ENCODE measurements at regions not wholly inside any gene's neighbourhood (a gene's known extent, or its start where the extent isn't known, plus 50 kb on each side); places are given as distances from the start of the nearest gene placed in this dataset.
A peak's percentile ranks its signal among the peaks of the same experiment; 100 is the strongest.

DNA sequence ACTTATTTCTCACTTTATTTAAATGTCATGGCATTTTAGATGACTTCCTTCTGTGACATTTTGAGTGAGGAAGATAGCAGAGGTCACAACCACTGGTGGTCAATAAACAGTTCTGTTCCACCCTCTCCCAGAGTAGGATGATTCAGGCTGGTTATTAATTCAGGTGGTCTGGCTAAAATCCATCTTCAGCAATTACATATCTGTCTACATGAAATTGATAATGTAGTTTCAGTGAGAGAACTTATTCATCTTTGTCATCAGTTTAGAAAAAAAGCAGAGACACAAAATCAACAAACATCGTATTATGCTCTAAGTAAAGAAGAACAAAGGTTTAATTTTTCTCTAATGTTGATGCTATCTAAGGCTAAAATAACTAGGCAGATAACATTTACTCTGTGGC lies 525.5 kb downstream of the TENT5A start:
- no peak for DNase-seq (ENCODE audit: low read depth)
- no peak overlapping the region for H3K4me3 ChIP-seq (ENCODE audit: control insufficient read depth, low read depth, low read length)
- TF ChIP-seq CTCF (conservative IDR thresholded peaks at IDR 0.05; ENCODE audit: control insufficient read depth, insufficient read depth, low read depth, low read length): no peak

- no peak overlapping the region for H3K4me3 ChIP-seq (ENCODE audit: control insufficient read depth, low read depth, low read length)
- no peak for TF ChIP-seq CTCF (conservative IDR thresholded peaks at IDR 0.05; ENCODE audit: control insufficient read depth, insufficient read depth, low read depth, low read length)
- no peak for DNase-seq (ENCODE audit: low read depth)
These were observed 535.8 kb downstream of the TENT5A start for GRCh38 chr6:81216668-81217067.

DNA sequence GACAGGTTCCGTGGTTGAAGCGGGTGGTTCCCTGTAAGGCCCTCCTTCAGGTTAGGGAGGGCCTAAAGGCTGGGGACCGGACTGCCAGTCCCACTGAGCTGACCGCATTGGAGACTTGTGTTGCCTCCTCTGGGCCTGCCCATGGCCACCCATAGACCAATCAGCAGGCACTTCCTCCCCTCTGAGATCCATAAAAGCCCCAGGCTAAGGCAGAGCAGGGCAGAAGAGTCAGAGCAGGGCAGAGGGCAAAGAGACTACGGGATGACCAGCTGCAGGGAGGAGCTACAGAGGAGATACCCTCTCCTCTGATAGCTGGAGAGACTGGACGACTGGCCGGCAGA lies 537.4 kb downstream of the TENT5A start:
- no peak for TF ChIP-seq CTCF (conservative IDR thresholded peaks at IDR 0.05; ENCODE audit: control insufficient read depth, insufficient read depth, low read depth, low read length)
- H3K4me3 ChIP-seq (ENCODE audit: control insufficient read depth, low read depth, low read length): no peak overlapping the region
- DNase-seq (ENCODE audit: low read depth): no peak

DNA sequence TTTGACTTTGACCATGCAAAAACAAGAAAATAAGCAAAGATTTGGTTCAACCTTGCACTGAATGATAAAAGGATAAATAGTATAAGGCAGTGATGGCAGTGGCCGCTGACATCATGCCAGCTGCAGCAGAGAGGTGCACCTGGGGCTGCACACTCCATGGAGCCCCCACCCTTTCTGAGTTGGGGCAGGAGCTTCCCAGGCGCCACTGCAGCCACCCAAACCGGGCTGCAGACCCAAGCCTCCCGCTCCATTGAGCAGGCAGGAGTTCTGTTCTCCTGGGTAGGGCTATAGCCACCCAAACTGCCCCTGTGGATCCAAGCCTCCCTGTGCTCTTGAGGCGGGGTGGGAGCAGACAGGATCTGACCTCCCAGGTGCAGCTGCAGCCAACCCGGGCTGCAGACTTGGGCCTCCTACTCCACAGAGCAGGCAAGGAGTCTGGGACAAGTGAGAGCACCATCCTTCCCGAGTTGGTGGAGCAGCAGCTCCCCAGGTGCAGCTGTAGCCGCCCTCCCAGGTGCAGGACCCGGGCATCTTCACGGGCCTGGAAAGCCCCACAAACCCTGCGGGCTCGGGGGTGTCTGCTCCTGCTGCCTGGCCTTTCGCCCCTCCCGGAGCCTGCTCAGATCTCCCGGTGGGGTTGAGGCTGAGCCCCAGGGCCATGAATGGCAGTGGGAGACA lies 537.9 kb downstream of the TENT5A start:
- no peak overlapping the region for H3K4me3 ChIP-seq (ENCODE audit: control insufficient read depth, low read depth, low read length)
- TF ChIP-seq CTCF (conservative IDR thresholded peaks at IDR 0.05; ENCODE audit: control insufficient read depth, insufficient read depth, low read depth, low read length): no peak
- DNase-seq (ENCODE audit: low read depth): no peak

- peak; percentile 34 for DNase-seq (ENCODE audit: low read depth)
- TF ChIP-seq CTCF (conservative IDR thresholded peaks at IDR 0.05; ENCODE audit: control insufficient read depth, insufficient read depth, low read depth, low read length): no peak
- no peak overlapping the region for H3K4me3 ChIP-seq (ENCODE audit: control insufficient read depth, low read depth, low read length)
These were observed 547.8 kb downstream of the TENT5A start for GRCh38 chr6:81204731-81205130.

DNA sequence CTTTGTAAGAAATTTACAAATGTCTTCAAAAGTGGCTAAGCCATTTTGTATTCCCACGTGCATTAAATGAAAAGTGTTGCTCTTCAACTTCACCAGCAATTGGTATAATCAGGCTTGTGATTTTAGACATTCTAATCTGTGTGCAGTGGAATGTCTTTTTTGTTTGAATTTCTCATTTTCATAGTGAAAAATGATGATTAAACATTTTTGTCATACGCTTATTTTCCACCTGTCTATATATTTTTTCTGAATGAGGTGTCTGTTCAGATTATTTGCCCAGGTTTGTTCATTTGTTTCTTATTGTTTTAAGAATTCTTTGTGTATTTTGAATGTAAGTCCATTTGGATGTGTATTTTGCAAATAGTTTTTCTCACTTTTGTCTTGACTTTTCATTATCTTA lies 558.1 kb downstream of the TENT5A start:
- DNase-seq (ENCODE audit: low read depth): no peak
- no peak for TF ChIP-seq CTCF (conservative IDR thresholded peaks at IDR 0.05; ENCODE audit: control insufficient read depth, insufficient read depth, low read depth, low read length)
- no peak overlapping the region for H3K4me3 ChIP-seq (ENCODE audit: control insufficient read depth, low read depth, low read length)
